ENCODE measurements at regions not wholly inside any gene's neighbourhood (a gene's known extent, or its start where the extent isn't known, plus 50 kb on each side); places are given as distances from the start of the nearest gene placed in this dataset.

DNA sequence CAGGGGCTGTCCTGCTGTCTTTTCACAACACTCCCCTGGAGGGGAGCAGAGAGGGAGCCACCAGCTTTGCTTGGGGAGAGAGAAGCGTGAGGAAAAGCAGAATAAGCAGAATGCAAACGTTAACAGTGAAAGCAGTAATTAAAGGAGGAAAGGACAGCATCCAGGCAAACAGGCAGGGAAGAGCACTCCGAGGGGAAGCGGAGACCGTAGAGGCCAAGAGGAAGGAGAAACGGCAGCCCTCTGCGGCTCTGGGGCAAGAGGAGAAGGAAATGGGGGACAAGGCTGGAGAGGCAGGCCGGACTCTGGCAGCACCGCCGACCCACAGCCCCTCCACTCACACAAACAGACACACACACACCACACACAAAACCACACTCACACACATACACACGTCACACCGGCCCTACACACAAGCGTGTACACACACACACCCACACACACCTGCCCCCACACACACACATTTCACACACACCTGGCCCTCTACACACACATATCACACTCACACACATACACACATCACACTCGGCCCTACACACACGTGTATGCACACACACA lies 449.8 kb downstream of the SOX6 start:
- Histone ChIP-seq H3K27ac (ENCODE audit: low read depth) (no peak overlapping the region), H3K4me3 (no peak overlapping the region), H3K4me1 (ENCODE audit: insufficient read depth) (no peaks in the 10 kb centered on the region), H3K36me3 (ENCODE audit: insufficient read depth) (no peaks in the 10 kb centered on the region), H3K27me3 (ENCODE audit: insufficient read depth) (no peaks in the 10 kb centered on the region), H2AFZ (no peak overlapping the region), H3F3A (replicated peaks; ENCODE audit: low read depth) (no peaks in the 10 kb centered on the region), H3K4me2 (no peak overlapping the region), H3K9me2 (ENCODE audit: insufficient read depth) (no peaks in the 10 kb centered on the region), H3K79me2 (replicated peaks; ENCODE audit: insufficient read depth) (no peaks in the 10 kb centered on the region), H4K20me1 (replicated peaks; ENCODE audit: insufficient read depth) (0 out of 2 replicates have a peak, but pooled peaks cover 2% of the 10 kb centered on the region)
- Mint-ChIP-seq H3K36me3 (ENCODE audit: low read depth) (no peaks in the 10 kb centered on the region), H3K4me3 (no peak overlapping the region), H3K9me3 (no peaks in the 10 kb centered on the region), H3K27ac (no peak overlapping the region), H3K4me1 (no peaks in the 10 kb centered on the region), H3K27me3 (ENCODE audit: insufficient read depth, low read depth, poor library complexity) (no peaks in the 10 kb centered on the region)
- DNase-seq (ENCODE audit: low spot score), result no peak
- TF ChIP-seq, protein P1, sequence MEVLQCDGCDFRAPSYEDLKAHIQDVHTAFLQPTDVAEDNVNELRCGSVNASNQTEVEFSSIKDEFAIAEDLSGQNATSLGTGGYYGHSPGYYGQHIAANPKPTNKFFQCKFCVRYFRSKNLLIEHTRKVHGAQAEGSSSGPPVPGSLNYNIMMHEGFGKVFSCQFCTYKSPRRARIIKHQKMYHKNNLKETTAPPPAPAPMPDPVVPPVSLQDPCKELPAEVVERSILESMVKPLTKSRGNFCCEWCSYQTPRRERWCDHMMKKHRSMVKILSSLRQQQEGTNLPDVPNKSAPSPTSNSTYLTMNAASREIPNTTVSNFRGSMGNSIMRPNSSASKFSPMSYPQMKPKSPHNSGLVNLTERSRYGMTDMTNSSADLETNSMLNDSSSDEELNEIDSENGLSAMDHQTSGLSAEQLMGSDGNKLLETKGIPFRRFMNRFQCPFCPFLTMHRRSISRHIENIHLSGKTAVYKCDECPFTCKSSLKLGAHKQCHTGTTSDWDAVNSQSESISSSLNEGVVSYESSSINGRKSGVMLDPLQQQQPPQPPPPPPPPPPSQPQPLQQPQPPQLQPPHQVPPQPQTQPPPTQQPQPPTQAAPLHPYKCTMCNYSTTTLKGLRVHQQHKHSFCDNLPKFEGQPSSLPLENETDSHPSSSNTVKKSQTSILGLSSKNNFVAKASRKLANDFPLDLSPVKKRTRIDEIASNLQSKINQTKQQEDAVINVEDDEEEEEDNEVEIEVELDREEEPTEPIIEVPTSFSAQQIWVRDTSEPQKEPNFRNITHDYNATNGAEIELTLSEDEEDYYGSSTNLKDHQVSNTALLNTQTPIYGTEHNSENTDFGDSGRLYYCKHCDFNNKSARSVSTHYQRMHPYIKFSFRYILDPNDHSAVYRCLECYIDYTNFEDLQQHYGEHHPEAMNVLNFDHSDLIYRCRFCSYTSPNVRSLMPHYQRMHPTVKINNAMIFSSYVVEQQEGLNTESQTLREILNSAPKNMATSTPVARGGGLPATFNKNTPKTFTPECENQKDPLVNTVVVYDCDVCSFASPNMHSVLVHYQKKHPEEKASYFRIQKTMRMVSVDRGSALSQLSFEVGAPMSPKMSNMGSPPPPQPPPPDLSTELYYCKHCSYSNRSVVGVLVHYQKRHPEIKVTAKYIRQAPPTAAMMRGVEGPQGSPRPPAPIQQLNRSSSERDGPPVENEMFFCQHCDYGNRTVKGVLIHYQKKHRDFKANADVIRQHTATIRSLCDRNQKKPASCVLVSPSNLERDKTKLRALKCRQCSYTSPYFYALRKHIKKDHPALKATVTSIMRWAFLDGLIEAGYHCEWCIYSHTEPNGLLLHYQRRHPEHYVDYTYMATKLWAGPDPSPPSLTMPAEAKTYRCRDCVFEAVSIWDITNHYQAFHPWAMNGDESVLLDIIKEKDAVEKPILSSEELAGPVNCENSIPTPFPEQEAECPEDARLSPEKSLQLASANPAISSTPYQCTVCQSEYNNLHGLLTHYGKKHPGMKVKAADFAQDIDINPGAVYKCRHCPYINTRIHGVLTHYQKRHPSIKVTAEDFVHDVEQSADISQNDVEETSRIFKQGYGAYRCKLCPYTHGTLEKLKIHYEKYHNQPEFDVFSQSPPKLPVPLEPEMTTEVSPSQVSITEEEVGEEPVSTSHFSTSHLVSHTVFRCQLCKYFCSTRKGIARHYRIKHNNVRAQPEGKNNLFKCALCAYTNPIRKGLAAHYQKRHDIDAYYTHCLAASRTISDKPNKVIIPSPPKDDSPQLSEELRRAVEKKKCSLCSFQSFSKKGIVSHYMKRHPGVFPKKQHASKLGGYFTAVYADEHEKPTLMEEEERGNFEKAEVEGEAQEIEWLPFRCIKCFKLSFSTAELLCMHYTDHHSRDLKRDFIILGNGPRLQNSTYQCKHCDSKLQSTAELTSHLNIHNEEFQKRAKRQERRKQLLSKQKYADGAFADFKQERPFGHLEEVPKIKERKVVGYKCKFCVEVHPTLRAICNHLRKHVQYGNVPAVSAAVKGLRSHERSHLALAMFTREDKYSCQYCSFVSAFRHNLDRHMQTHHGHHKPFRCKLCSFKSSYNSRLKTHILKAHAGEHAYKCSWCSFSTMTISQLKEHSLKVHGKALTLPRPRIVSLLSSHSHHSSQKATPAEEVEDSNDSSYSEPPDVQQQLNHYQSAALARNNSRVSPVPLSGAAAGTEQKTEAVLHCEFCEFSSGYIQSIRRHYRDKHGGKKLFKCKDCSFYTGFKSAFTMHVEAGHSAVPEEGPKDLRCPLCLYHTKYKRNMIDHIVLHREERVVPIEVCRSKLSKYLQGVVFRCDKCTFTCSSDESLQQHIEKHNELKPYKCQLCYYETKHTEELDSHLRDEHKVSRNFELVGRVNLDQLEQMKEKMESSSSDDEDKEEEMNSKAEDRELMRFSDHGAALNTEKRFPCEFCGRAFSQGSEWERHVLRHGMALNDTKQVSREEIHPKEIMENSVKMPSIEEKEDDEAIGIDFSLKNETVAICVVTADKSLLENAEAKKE (CRISPR knock-in tag; IDR thresholded peaks at IDR 0.05), result no peak
- no peak for TF ChIP-seq EZH2phosphoT487 (IDR thresholded peaks at IDR 0.05; ENCODE audit: unreplicated experiment)
- TF ChIP-seq, protein P2, sequence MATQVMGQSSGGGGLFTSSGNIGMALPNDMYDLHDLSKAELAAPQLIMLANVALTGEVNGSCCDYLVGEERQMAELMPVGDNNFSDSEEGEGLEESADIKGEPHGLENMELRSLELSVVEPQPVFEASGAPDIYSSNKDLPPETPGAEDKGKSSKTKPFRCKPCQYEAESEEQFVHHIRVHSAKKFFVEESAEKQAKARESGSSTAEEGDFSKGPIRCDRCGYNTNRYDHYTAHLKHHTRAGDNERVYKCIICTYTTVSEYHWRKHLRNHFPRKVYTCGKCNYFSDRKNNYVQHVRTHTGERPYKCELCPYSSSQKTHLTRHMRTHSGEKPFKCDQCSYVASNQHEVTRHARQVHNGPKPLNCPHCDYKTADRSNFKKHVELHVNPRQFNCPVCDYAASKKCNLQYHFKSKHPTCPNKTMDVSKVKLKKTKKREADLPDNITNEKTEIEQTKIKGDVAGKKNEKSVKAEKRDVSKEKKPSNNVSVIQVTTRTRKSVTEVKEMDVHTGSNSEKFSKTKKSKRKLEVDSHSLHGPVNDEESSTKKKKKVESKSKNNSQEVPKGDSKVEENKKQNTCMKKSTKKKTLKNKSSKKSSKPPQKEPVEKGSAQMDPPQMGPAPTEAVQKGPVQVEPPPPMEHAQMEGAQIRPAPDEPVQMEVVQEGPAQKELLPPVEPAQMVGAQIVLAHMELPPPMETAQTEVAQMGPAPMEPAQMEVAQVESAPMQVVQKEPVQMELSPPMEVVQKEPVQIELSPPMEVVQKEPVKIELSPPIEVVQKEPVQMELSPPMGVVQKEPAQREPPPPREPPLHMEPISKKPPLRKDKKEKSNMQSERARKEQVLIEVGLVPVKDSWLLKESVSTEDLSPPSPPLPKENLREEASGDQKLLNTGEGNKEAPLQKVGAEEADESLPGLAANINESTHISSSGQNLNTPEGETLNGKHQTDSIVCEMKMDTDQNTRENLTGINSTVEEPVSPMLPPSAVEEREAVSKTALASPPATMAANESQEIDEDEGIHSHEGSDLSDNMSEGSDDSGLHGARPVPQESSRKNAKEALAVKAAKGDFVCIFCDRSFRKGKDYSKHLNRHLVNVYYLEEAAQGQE (IDR thresholded peaks at IDR 0.05; ENCODE audit: unreplicated experiment), result no peak
- no peak for TF ChIP-seq EZH2 (IDR thresholded peaks at IDR 0.05; ENCODE audit: low read depth, unreplicated experiment)
- TF ChIP-seq STAT1 (IDR thresholded peaks at IDR 0.05; ENCODE audit: unreplicated experiment), result no peak
- TF ChIP-seq CREB1 (CRISPR knock-in tag; IDR thresholded peaks at IDR 0.05; ENCODE audit: low read depth), result no peak
- TF ChIP-seq POLR2AphosphoS5 (IDR thresholded peaks at IDR 0.05; ENCODE audit: low read depth), result no peak
- ATAC-seq, result no peak
